ENCODE measurements at regions not wholly inside any gene's neighbourhood (a gene's known extent, or its start where the extent isn't known, plus 50 kb on each side); places are given as distances from the start of the nearest gene placed in this dataset.
"Not testable (repeated sequence)": the region's sequence is repeated elsewhere in the genome, so short reads cannot be mapped to it uniquely, and the experiment has no call there.

GRCh38 chr12:68536885-68537485 lies 73.7 kb upstream of the RAP1B start:
- in situ Hi-C loops (cut with MboI; ENCODE audit: low sequenced_read_pairs, unreplicated experiment): no loop called here
- DNase-seq (ENCODE audit: low spot score): no peak
- TF ChIP-seq CTCF (IDR thresholded peaks at IDR 0.05; ENCODE audit: borderline replicate concordance, control extremely low read depth, extremely low read depth, insufficient read depth, missing control alignments): no peak

GRCh38 chr12:68537571-68537970 lies 73.1 kb upstream of the RAP1B start:
- DNase-seq (ENCODE audit: low spot score): no peak
- in situ Hi-C loops (cut with MboI; ENCODE audit: low sequenced_read_pairs, unreplicated experiment): no loop called here
- no peak for TF ChIP-seq CTCF (IDR thresholded peaks at IDR 0.05; ENCODE audit: borderline replicate concordance, control extremely low read depth, extremely low read depth, insufficient read depth, missing control alignments)

GRCh38 chr12:68538726-68539614 lies 71.7 kb upstream of the RAP1B start:
- TF ChIP-seq CTCF (IDR thresholded peaks at IDR 0.05; ENCODE audit: borderline replicate concordance, control extremely low read depth, extremely low read depth, insufficient read depth, missing control alignments): no peak
- peak; percentile 43 for DNase-seq (ENCODE audit: low spot score)
- in situ Hi-C loops (cut with MboI; ENCODE audit: low sequenced_read_pairs, unreplicated experiment): no loop called here

GRCh38 chr12:68539615-68539952 lies 71.1 kb upstream of the RAP1B start:
- no peak for TF ChIP-seq CTCF (IDR thresholded peaks at IDR 0.05; ENCODE audit: borderline replicate concordance, control extremely low read depth, extremely low read depth, insufficient read depth, missing control alignments)
- DNase-seq (ENCODE audit: low spot score): no peak
- in situ Hi-C loops (cut with MboI; ENCODE audit: low sequenced_read_pairs, unreplicated experiment): no loop called here

DNA sequence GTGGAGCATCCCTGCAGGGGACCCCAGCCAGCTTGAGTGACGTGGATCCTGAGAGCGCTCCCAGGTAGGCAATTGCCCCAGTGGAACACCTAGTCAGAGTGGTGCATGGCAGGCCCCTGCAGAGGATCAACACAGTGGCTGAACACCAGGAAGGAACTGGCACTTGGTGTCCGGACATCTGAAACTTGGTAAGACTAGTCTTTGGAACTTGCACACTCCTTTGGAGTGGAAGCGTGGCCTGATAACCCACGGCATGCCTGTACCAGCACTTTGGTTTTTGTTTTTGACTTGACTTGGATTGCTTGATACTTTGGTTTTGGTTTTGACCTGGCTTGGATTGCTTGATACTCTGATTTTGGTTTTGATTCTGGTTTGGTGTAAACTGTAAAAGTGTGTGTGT lies 69.9 kb upstream of the RAP1B start:
- DNase-seq (ENCODE audit: low spot score); in situ Hi-C loops (cut with MboI; ENCODE audit: low sequenced_read_pairs, unreplicated experiment): not testable (repeated sequence)

- in situ Hi-C loops (cut with MboI; ENCODE audit: low sequenced_read_pairs, unreplicated experiment); DNase-seq (ENCODE audit: low spot score): not testable (repeated sequence)
Observed at GRCh38 chr12:68547318-68547717, 63.4 kb upstream of the RAP1B start.

DNA sequence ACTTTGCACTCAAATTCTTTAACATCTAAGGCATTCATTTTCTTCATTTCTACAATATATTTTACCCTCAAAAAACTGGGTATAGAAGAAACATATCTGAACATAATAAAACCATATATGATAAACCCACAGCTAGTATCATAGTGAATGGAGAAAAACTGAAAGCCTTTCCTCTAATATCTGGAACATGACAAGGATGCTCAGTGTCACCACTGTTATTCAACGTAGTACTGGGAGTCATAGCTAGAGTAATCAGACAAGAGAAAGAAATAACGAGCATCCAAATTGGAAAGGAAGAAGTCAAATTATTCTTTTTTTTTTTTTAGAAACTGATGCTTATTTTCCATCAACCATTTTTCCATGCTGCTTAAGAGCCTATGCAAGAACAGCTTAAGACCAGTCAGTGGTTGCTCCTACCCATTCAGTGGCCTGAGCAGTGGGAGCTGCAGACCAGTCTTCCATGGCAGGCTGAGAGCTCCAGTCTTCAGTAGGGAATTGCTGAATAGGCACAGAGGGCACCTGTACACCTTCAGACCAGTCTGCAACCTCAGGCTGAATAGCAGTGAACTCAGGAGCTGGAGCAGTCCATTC lies 58.0 kb upstream of the RAP1B start:
- DNase-seq (ENCODE audit: low spot score); in situ Hi-C loops (cut with MboI; ENCODE audit: low sequenced_read_pairs, unreplicated experiment): not testable (repeated sequence)

- in situ Hi-C loops (cut with MboI; ENCODE audit: low sequenced_read_pairs, unreplicated experiment): no loop called here
- DNase-seq (ENCODE audit: low spot score): no peak
- TF ChIP-seq CTCF (IDR thresholded peaks at IDR 0.05; ENCODE audit: borderline replicate concordance, control extremely low read depth, extremely low read depth, insufficient read depth, missing control alignments): no peak
Observed at GRCh38 chr12:68557011-68557730, 53.5 kb upstream of the RAP1B start.

Data from GM13976 (cell line).